Caco-2 (cell line): ENCODE measurements at regions not wholly inside any gene's neighbourhood (a gene's known extent, or its start where the extent isn't known, plus 50 kb on each side); places are given as distances from the start of the nearest gene placed in this dataset.
A peak's percentile ranks its signal among the peaks of the same experiment; 100 is the strongest.

ENCODE experiments used
- BruUV-seq: library from RNA; stranded (reverse); fragments of 400-500 nt; replicated peaks from 2 replicates; lab custom pipeline; 2021; lab: Mats Ljungman, UMichigan
- CTCF ChIA-PET: fragments of 300-600 bp; sonication (Branson Sonifier 250); formaldehyde crosslinking; loops from one replicate; lab custom pipeline; 2022; ENCODE audit warnings: antibody characterized with exemption; lab: Charles Lee
- POLR2A ChIA-PET: fragments of 300-600 bp; sonication (Branson Sonifier 250); formaldehyde crosslinking; loops from one replicate; lab custom pipeline; 2022; ENCODE audit warnings: antibody characterized with exemption; lab: Charles Lee
- DNase-seq, 2 experiments: peaks; one replicate each; pipeline versions ENCODE4 v3.0.0 to v3.0.0-alpha.2; 2020 to 2022
- H3K27me3 ChIP-seq: replicated peaks from 2 replicates; pipeline ENCODE4 v1.6.0; 2011; ENCODE audit warnings: low read length; ENCODE audit not compliant: control insufficient read depth, insufficient read depth
- H3K36me3 ChIP-seq: 2 replicates; pipeline ENCODE4 v1.5.1; 2011; ENCODE audit warnings: low read length; ENCODE audit not compliant: control insufficient read depth, insufficient read depth
- H3K4me1 ChIP-seq: fragments of 250-450 bp; sonication (Bioruptor Pico); 2 replicates; pipeline ENCODE4 v1.5.1; 2020; ENCODE audit warnings: mild to moderate bottlenecking
- H3K4me3 ChIP-seq: 2 replicates; pipeline ENCODE4 v1.5.1; 2011; ENCODE audit warnings: low read depth, mild to moderate bottlenecking, control low read depth, low read length
- H3K9me3 ChIP-seq: fragments of 250-450 bp; sonication (Bioruptor Pico); 2 replicates; pipeline ENCODE4 v1.5.1; 2020; ENCODE audit warnings: mild to moderate bottlenecking, moderate library complexity
- H3K27ac Mint-ChIP-seq: one replicate; pipeline ENCODE4 v1.8.0; 2022; ENCODE audit warnings: mixed read lengths; ENCODE audit not compliant: unreplicated experiment
- H3K27me3 Mint-ChIP-seq: one replicate; pipeline ENCODE4 v1.8.0; 2022; ENCODE audit warnings: mixed read lengths; ENCODE audit not compliant: insufficient read depth, unreplicated experiment
- H3K36me3 Mint-ChIP-seq: one replicate; pipeline ENCODE4 v1.8.0; 2022; ENCODE audit warnings: mild to moderate bottlenecking, mixed read lengths; ENCODE audit not compliant: insufficient read depth, unreplicated experiment
- H3K4me1 Mint-ChIP-seq: one replicate; pipeline ENCODE4 v1.8.0; 2022; ENCODE audit warnings: low read depth, mixed read lengths; ENCODE audit not compliant: unreplicated experiment
- H3K4me3 Mint-ChIP-seq: one replicate; pipeline ENCODE4 v1.8.0; 2022; ENCODE audit warnings: mild to moderate bottlenecking, moderate library complexity, mixed read lengths; ENCODE audit not compliant: unreplicated experiment
- H3K9me3 Mint-ChIP-seq: one replicate; pipeline ENCODE4 v1.8.0; 2022; ENCODE audit warnings: mixed read lengths; ENCODE audit not compliant: unreplicated experiment
- intact Hi-C: fragments of 100-400 bp; cut with micrococcal nuclease; formaldehyde crosslinking; loops from one replicate; pipeline ENCODE4 v1.10.0; 2022; ENCODE audit not compliant: unreplicated experiment
- TF ChIP-seq, protein P1 (sequence below), 2 experiments: fragments of 200-600 bp in 1 of 2; IDR thresholded peaks; 1 replicate in 1 of 2; 2 replicates in 1 of 2; pipeline versions ENCODE4 v1.5.1 to v1.8.0; 2011 to 2022; ENCODE audit warnings: antibody characterized with exemption in 1 of 2, control low read depth in 1 of 2, inconsistent platforms in 1 of 2, low read depth in 1 of 2, low read length in 1 of 2, mild to moderate bottlenecking in 1 of 2, moderate library complexity in 1 of 2; ENCODE audit not compliant: insufficient read depth in 1 of 2, severe bottlenecking in 1 of 2, unreplicated experiment in 1 of 2

DNA sequence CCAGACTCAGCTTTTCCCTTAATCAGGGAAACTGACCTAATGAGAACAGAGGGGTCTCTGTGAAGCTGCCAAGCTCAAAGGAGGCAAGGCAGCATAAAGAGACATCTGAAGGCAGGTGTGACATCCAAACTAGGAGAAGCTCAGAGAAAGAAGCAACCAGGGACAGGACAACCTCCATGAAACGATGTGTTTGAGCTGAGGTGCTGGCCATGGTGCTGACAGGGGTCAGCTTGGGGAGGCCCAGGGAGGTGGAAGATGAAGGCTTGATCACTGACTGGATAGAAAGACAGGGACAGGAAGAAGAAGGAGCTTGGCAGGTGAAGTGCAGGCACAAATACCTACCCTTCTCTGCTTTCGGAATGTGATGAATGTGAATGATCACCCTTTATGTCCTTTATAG, 179.5 kb upstream of the NSMCE3 start:
- Histone ChIP-seq H3K4me1 (no peaks in the 10 kb centered on the region), H3K27me3 (no peaks in the 10 kb centered on the region; the same call in 1 of the 2 replicates), H3K36me3 (no peaks in the 10 kb centered on the region; the same call in 1 of the 2 replicates), H3K9me3 (no peaks in the 10 kb centered on the region), H3K4me3 (no peak overlapping the region)
- Mint-ChIP-seq H3K36me3 (no peaks in the 10 kb centered on the region), H3K4me1 (no peaks in the 10 kb centered on the region), H3K9me3 (no peaks in the 10 kb centered on the region), H3K27ac (no peak overlapping the region), H3K27me3 (peaks cover 4% of the 10 kb centered on the region), H3K4me3 (no peak overlapping the region)
- POLR2A ChIA-PET, result no interaction called here
- CTCF ChIA-PET, result interaction anchor here (1.0 to 1.1 kb wide), 2 partner anchors 30 to 208 kb away, joined by 3 read pairs; no protein-coding TSS in a partner anchor
- intact Hi-C loops, result no loop called here
- peak in 1 of 2 experiments; percentile 54 for DNase-seq
- TF ChIP-seq, protein P1, sequence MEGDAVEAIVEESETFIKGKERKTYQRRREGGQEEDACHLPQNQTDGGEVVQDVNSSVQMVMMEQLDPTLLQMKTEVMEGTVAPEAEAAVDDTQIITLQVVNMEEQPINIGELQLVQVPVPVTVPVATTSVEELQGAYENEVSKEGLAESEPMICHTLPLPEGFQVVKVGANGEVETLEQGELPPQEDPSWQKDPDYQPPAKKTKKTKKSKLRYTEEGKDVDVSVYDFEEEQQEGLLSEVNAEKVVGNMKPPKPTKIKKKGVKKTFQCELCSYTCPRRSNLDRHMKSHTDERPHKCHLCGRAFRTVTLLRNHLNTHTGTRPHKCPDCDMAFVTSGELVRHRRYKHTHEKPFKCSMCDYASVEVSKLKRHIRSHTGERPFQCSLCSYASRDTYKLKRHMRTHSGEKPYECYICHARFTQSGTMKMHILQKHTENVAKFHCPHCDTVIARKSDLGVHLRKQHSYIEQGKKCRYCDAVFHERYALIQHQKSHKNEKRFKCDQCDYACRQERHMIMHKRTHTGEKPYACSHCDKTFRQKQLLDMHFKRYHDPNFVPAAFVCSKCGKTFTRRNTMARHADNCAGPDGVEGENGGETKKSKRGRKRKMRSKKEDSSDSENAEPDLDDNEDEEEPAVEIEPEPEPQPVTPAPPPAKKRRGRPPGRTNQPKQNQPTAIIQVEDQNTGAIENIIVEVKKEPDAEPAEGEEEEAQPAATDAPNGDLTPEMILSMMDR (IDR thresholded peaks at IDR 0.05; ENCODE audit: insufficient read depth in 1 of 2, low read depth in 1 of 2, low read length in 1 of 2, severe bottlenecking in 1 of 2, unreplicated experiment in 1 of 2), result no peak
- BruUV-seq, result no TSS peak

DNA sequence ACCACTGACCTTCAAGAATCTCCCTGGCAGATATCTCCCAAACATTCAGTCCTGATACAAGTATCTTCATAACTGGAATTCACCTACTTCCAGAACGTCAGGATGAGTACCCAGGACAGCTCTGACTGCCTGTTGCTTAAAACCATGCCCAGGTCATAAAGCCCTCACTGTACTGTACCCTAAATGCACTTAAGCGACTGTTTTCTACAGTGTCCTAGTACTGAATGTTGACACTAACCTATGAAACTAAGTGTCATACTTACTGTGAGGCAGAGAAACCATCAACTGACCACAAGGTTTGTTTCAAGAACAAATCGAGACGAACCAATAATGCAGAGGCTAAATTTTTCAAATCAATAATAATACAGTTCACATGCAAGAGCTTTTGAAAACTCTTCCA, 178.7 kb upstream of the NSMCE3 start:
- Mint-ChIP-seq H3K27me3 (peaks cover 8% of the 10 kb centered on the region), H3K4me1 (no peaks in the 10 kb centered on the region), H3K36me3 (no peaks in the 10 kb centered on the region), H3K4me3 (no peak overlapping the region), H3K27ac (no peak overlapping the region), H3K9me3 (no peaks in the 10 kb centered on the region)
- Histone ChIP-seq H3K4me1 (no peaks in the 10 kb centered on the region), H3K36me3 (no peaks in the 10 kb centered on the region; the same call in 1 of the 2 replicates), H3K27me3 (no peaks in the 10 kb centered on the region; the same call in 1 of the 2 replicates), H3K4me3 (no peak overlapping the region), H3K9me3 (no peaks in the 10 kb centered on the region)
- ChIA-PET CTCF (no interaction called here), POLR2A (no interaction called here)
- TF ChIP-seq, protein P1 (IDR thresholded peaks at IDR 0.05; ENCODE audit: insufficient read depth in 1 of 2, low read depth in 1 of 2, low read length in 1 of 2, severe bottlenecking in 1 of 2, unreplicated experiment in 1 of 2), result no peak
- DNase-seq, result no peak
- intact Hi-C loops, result no loop called here
- no TSS peak for BruUV-seq

DNA sequence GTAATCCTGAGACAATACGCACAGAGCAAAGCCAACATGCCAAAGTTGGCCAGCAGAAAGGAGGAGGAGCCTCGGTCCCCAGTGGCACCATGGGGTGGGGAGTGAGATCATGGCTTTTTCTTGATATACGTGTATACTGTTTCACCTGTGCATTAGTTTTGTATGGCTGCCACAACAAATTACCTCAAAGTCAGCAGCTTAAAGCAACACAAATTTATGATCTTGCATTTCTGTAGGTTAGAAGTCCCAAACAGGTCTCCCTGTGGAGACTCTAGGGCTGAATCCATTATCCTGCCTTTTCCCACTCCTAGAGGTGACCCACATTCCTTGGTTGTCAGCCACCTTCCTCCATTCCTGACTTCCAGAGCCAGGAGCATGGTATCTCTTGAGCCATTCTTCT, 176.9 kb upstream of the NSMCE3 start:
- no peak overlapping the region for H3K27ac Mint-ChIP-seq
- peaks cover 8% of the 10 kb centered on the region for H3K27me3 Mint-ChIP-seq
- no TSS peak for BruUV-seq
- no peaks in the 10 kb centered on the region for H3K9me3 ChIP-seq
- intact Hi-C loops, result no loop called here
- no peaks in the 10 kb centered on the region for H3K4me1 ChIP-seq
- H3K4me1 Mint-ChIP-seq, result no peaks in the 10 kb centered on the region
- ChIA-PET POLR2A (no interaction called here), CTCF (no interaction called here)
- H3K4me3 ChIP-seq, result no peak overlapping the region
- no peaks in the 10 kb centered on the region; the same call in 1 of the 2 replicates for H3K27me3 ChIP-seq
- TF ChIP-seq, protein P1 (IDR thresholded peaks at IDR 0.05; ENCODE audit: insufficient read depth in 1 of 2, low read depth in 1 of 2, low read length in 1 of 2, severe bottlenecking in 1 of 2, unreplicated experiment in 1 of 2), result no peak
- no peaks in the 10 kb centered on the region for H3K9me3 Mint-ChIP-seq
- DNase-seq, result no peak
- H3K4me3 Mint-ChIP-seq, result no peak overlapping the region
- no peaks in the 10 kb centered on the region; the same call in 1 of the 2 replicates for H3K36me3 ChIP-seq
- H3K36me3 Mint-ChIP-seq, result no peaks in the 10 kb centered on the region
